Prostate gland (tissue), 2 donors: ENCODE measurements at regions not wholly inside any gene's neighbourhood (a gene's known extent, or its start where the extent isn't known, plus 50 kb on each side); places are given as distances from the start of the nearest gene placed in this dataset.

Experiments
- DNase-seq: peaks from one replicate; pipeline ENCODE4 v3.0.0-alpha.2; 2019; ENCODE audit warnings: low spot score
- H3K27ac ChIP-seq, 2 donors: fragments of 200-600 bp; sonication (generic); 2 replicates each; pipeline ENCODE4 v1.5.1; 2017 to 2019
- H3K27me3 ChIP-seq: fragments of 200-600 bp; sonication (generic); replicated peaks from 2 replicates; pipeline ENCODE4 v1.5.1; 2019; ENCODE audit not compliant: insufficient read depth
- H3K36me3 ChIP-seq, 2 donors: fragments of 200-600 bp; sonication (generic); 1 replicate in 1 of 2; 2 replicates in 1 of 2; pipeline versions ENCODE4 v1.5.1 to v1.8.1; 2017 to 2019
- H3K4me1 ChIP-seq: fragments of 200-600 bp; sonication (generic); replicated peaks from 2 replicates; pipeline ENCODE4 v1.5.1; 2019
- H3K4me3 ChIP-seq, 2 donors: fragments of 200-600 bp; sonication (generic); 2 replicates each; pipeline ENCODE4 v1.5.1; 2017 to 2019
- H3K9me3 ChIP-seq: fragments of 200-600 bp; sonication (generic); 2 replicates; pipeline ENCODE4 v1.5.1; 2017
- POLR2A ChIP-seq: fragments of 450-650 bp; IDR thresholded peaks from one replicate; pipeline ENCODE4 v1.6.1; 2016; ENCODE audit warnings: antibody characterized with exemption, mild to moderate bottlenecking
- POLR2AphosphoS5 ChIP-seq: sonication (generic); formaldehyde crosslinking; IDR thresholded peaks from one replicate; pipeline ENCODE4 v1.6.1; 2017; ENCODE audit warnings: antibody characterized with exemption
- WGBS: methylation state at CpG from one replicate; pipeline ENCODE4 v1.1.5; 2018; 5-methylcytosine and 5-hydroxymethylcytosine counted together
- intact Hi-C: fragments of 100-400 bp; cut with DNase I; formaldehyde crosslinking; loops from one replicate; pipeline ENCODE4 v1.14.2; 2022
- TF ChIP-seq, protein P1 (sequence below), 4 experiments: fragments of 200-600 bp in 2 of 4; fragments of 450-650 bp in 2 of 4; sonication (generic) in 2 of 4; IDR thresholded peaks; 1 replicate in 3 of 4; 2 replicates in 1 of 4; pipeline ENCODE4 v1.5.1; 2016 to 2019; ENCODE audit warnings: antibody characterized with exemption in 4 of 4, mild to moderate bottlenecking in 2 of 4, moderate library complexity in 2 of 4

DNA sequence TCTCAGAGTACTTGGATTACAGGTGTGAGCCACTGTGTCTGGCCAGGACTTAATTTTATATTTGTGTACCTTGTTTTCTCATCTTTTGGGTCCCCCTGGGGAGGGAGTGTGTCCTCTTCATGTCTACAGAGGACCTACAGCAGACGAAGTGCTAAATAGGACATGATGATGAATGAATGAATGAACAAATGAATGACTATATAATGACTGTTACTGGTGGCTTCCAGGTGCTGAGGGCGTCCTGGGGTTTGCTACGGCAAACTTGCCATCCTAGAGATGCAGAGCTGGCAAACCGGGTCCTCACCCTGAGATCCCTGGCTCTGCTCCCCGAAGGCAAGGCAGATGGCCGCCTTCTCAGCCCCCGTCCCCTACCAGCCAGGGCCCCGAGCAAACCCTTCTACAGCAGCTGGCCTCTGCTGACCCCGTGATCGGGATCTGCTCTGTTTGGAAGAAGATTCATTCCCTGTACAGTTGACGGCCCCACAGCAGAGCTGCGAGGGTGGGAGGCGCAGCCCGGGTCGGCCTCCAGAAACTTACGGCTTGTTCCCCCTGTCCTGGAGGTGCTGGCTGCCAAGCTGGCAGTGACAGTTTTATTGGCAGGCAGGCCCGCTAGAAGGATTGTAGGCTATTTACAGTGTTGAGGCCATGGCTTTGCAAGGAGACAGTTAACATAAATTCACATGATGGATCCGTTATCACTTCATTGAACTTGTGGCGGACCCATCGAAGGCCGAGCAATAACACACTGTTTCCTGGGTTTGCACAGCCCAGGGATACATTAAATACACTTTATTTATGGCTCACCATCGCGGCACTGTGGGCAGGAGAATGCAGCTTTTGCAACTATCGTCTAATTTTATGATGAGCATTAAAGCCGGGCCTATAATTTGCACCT lies 197.7 kb upstream of the GSE1 start:
- WGBS: 34% methylated on average over 25 of the region's 25 CpGs
- Histone ChIP-seq H3K36me3 (no peaks in the 10 kb centered on the region), H3K4me3 (no peak overlapping the region), H3K27ac (no peak overlapping the region), H3K4me1 (peaks cover 3% of the 10 kb centered on the region), H3K9me3 (no peaks in the 10 kb centered on the region), H3K27me3 (no peaks in the 10 kb centered on the region)
- TF ChIP-seq POLR2AphosphoS5: peak; percentile 21
- TF ChIP-seq, protein P1, sequence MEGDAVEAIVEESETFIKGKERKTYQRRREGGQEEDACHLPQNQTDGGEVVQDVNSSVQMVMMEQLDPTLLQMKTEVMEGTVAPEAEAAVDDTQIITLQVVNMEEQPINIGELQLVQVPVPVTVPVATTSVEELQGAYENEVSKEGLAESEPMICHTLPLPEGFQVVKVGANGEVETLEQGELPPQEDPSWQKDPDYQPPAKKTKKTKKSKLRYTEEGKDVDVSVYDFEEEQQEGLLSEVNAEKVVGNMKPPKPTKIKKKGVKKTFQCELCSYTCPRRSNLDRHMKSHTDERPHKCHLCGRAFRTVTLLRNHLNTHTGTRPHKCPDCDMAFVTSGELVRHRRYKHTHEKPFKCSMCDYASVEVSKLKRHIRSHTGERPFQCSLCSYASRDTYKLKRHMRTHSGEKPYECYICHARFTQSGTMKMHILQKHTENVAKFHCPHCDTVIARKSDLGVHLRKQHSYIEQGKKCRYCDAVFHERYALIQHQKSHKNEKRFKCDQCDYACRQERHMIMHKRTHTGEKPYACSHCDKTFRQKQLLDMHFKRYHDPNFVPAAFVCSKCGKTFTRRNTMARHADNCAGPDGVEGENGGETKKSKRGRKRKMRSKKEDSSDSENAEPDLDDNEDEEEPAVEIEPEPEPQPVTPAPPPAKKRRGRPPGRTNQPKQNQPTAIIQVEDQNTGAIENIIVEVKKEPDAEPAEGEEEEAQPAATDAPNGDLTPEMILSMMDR (IDR thresholded peaks at IDR 0.05): no peak
- intact Hi-C loops: no loop called here
- no peak for DNase-seq

DNA sequence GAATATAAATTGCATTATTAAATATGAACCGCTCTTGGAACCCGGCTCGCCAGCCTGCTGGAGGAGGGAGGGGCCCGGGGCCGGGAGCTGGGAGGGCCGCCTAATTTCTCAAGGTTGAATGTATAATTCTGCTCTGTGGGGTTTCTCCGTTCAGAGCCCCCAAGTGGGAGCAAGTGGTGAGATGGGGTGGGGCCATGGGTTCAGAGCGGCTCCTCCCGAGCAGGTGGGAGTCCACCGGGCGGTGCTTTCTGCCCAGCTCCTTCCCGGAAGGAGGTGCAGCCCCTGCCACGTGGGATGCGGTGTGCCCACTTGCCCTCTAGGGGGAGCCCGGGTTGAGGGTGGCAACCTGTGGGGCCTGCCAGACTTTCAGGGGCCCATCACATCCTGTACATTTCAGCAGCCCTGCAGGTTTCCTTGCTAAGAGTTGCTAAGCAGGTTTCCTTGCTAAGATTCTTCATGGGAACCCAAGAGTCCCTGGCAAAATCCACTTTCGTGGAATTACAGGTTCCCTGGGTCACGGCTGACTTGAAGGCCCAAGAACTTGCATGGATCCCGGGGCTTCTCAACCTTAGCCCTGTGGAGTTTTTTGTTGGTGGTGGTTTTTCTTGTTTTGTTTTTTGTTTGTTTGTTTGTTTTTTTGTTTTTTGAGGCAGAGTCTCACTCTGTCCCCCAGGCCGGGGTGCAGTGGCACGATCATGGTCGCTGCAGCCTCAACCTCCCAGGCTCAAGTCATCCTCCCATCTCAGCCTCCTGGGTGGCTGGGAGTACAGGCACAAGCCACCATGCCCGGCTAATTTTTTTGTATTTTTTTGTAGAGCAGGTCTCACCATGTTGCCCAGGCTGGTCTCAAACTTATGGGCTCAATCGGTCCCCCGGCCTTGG lies 196.7 kb upstream of the GSE1 start:
- intact Hi-C loops: no loop called here
- DNase-seq: no peak
- Histone ChIP-seq H3K27ac (no peak overlapping the region), H3K4me1 (peaks cover 3% of the 10 kb centered on the region), H3K4me3 (no peak overlapping the region), H3K27me3 (no peaks in the 10 kb centered on the region), H3K36me3 (no peaks in the 10 kb centered on the region), H3K9me3 (no peaks in the 10 kb centered on the region)
- 63% methylated on average over 23 of the region's 24 CpGs for WGBS
- peak; percentile 14 for TF ChIP-seq POLR2AphosphoS5
- no peak for TF ChIP-seq POLR2A
- TF ChIP-seq, protein P1 (IDR thresholded peaks at IDR 0.05): peak; percentile 18 to 77 (median 52)

DNA sequence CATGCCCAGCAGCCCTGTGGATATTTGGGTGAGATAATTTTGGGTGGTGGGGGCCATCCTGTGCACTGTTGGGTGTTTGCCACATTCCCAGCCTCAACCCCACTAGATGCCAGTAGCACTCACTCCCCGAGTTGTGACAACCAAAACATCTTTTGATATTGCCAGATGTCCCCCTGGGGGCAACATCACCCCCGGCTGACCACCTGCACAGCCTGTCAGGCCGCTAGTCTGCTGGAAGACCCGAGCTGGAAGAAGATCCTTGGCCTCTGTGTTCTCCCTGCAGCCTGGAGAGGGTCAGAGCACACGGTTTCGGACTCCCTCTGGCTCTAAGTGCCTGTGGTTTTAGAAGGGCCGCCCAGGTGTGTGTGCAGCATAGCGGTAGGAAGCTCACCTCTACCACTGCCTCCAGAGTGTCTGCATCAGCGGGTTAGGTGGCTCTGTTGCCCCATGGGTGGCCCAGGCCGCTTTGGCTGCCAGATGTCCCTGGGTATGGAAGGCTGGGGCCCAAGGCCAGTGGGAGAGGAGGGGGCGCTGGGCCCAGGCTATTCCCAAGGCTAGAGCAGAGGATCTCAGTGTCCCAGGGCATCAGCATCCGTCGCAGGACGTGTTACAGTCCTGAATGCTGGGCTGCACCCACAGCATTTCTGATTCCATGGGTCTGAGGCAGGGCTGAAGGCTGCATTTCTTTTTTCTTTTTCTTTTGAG lies 195.8 kb upstream of the GSE1 start:
- Histone ChIP-seq H3K36me3 (no peaks in the 10 kb centered on the region), H3K4me3 (no peak overlapping the region), H3K27me3 (no peaks in the 10 kb centered on the region), H3K9me3 (no peaks in the 10 kb centered on the region), H3K4me1 (peaks cover 3% of the 10 kb centered on the region), H3K27ac (no peak overlapping the region)
- no peak for TF ChIP-seq POLR2AphosphoS5
- no peak for TF ChIP-seq POLR2A
- TF ChIP-seq, protein P1 (IDR thresholded peaks at IDR 0.05): no peak
- intact Hi-C loops: no loop called here
- 90% methylated on average over 12 of the region's 14 CpGs for WGBS
- DNase-seq: no peak

DNA sequence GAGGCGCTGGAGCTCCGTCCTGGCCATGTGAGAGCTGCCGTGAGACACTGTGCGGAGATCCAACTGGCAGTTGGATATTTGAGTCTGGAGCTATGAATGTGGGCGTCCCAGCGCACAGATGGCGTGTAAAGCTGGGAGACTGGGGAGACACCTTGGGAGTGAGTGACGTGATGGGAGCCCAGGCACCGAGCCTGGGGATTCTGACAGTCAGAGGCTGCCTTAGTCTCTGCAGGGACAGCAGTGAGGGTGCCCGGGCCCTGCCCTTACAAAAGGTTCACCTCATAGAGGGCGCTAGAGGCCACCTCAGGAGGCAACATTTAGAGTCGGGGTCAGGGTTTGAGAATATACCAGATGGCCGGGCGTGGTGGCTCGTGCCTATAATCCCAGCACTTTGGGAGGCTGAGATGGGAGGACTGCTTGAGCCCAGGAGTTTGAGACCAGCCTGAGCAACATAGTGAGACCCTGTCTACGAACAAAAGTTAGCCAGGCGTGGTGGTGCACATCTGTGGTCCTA lies 194.1 kb upstream of the GSE1 start:
- 95% methylated on average over 17 of the region's 17 CpGs for WGBS
- Histone ChIP-seq H3K9me3 (no peaks in the 10 kb centered on the region), H3K4me1 (peaks cover 3% of the 10 kb centered on the region), H3K27me3 (no peaks in the 10 kb centered on the region), H3K27ac (no peak overlapping the region), H3K36me3 (no peaks in the 10 kb centered on the region), H3K4me3 (no peak overlapping the region)
- DNase-seq: no peak
- TF ChIP-seq POLR2AphosphoS5: no peak
- TF ChIP-seq POLR2A: no peak
- TF ChIP-seq, protein P1 (IDR thresholded peaks at IDR 0.05): no peak
- intact Hi-C loops: no loop called here
